ENCODE measurements at regions not wholly inside any gene's neighbourhood (a gene's known extent, or its start where the extent isn't known, plus 50 kb on each side); places are given as distances from the start of the nearest gene placed in this dataset.

GRCh38 chr20:48278961-48279481 is 493.7 kb upstream of the SULF2 start:
- Histone ChIP-seq H3K27me3 (no peaks in the 10 kb centered on the region), H2AFZ (replicated peaks) (no peak overlapping the region), H3K79me2 (ENCODE audit: low read depth) (no peaks in the 10 kb centered on the region), H3K9ac (no peak overlapping the region), H3K4me1 (peaks cover 22% of the 10 kb centered on the region), H3K4me2 (no peak overlapping the region), H3K9me3 (ENCODE audit: low read depth) (no peaks in the 10 kb centered on the region), H4K20me1 (ENCODE audit: low read depth) (no peaks in the 10 kb centered on the region), H3K36me3 (no peaks in the 10 kb centered on the region), H3K27ac (no peak overlapping the region), H3F3A (ENCODE audit: low read depth) (peaks cover 14% of the 10 kb centered on the region), H3K4me3 (no peak overlapping the region)
- no peak overlapping the region for H3K4me3 Mint-ChIP-seq
- peaks cover 4% of the 10 kb centered on the region for H3K9me3 Mint-ChIP-seq
- DNase-seq (ENCODE audit: low spot score), result no peak
- H3K36me3 Mint-ChIP-seq, result no peaks in the 10 kb centered on the region
- peaks cover 6% of the 10 kb centered on the region for H3K27me3 Mint-ChIP-seq (ENCODE audit: insufficient read depth, low read depth)
- H3K4me1 Mint-ChIP-seq, result peaks cover 37% of the 10 kb centered on the region
- H3K27ac Mint-ChIP-seq, result no peak overlapping the region
- TF ChIP-seq EZH2 (IDR thresholded peaks at IDR 0.05) (no peak), EZH2phosphoT487 (IDR thresholded peaks at IDR 0.05) (no peak), CTCF (IDR thresholded peaks at IDR 0.05) (no peak)

GRCh38 chr20:48277266-48277665 is 492.0 kb upstream of the SULF2 start:
- Histone ChIP-seq H3K4me2 (no peak overlapping the region), H3K9ac (no peak overlapping the region), H3K9me3 (ENCODE audit: low read depth) (no peaks in the 10 kb centered on the region), H3K4me3 (no peak overlapping the region), H3K27ac (no peak overlapping the region), H3K36me3 (no peaks in the 10 kb centered on the region), H3F3A (ENCODE audit: low read depth) (peaks cover 14% of the 10 kb centered on the region), H3K4me1 (peaks cover 22% of the 10 kb centered on the region), H4K20me1 (ENCODE audit: low read depth) (no peaks in the 10 kb centered on the region), H2AFZ (replicated peaks) (no peak overlapping the region), H3K79me2 (ENCODE audit: low read depth) (no peaks in the 10 kb centered on the region), H3K27me3 (no peaks in the 10 kb centered on the region)
- Mint-ChIP-seq H3K27ac (no peak overlapping the region), H3K9me3 (no peaks in the 10 kb centered on the region), H3K36me3 (no peaks in the 10 kb centered on the region), H3K27me3 (ENCODE audit: insufficient read depth, low read depth) (peaks cover 3% of the 10 kb centered on the region), H3K4me1 (peaks cover 30% of the 10 kb centered on the region), H3K4me3 (no peak overlapping the region)
- no peak for DNase-seq (ENCODE audit: low spot score)
- no peak for TF ChIP-seq EZH2phosphoT487 (IDR thresholded peaks at IDR 0.05)
- no peak for TF ChIP-seq CTCF (IDR thresholded peaks at IDR 0.05)
- no peak for TF ChIP-seq EZH2 (IDR thresholded peaks at IDR 0.05)

- Mint-ChIP-seq H3K9me3 (no peaks in the 10 kb centered on the region), H3K27ac (peak overlapping the region; percentile 62), H3K27me3 (ENCODE audit: insufficient read depth, low read depth) (peaks cover 2% of the 10 kb centered on the region), H3K36me3 (no peaks in the 10 kb centered on the region), H3K4me3 (no peak overlapping the region), H3K4me1 (peaks cover 24% of the 10 kb centered on the region)
- Histone ChIP-seq H4K20me1 (ENCODE audit: low read depth) (no peaks in the 10 kb centered on the region), H3K4me1 (peaks cover 22% of the 10 kb centered on the region), H3K4me3 (peak overlapping the region; percentile 10), H3K36me3 (no peaks in the 10 kb centered on the region), H3K9ac (no peak overlapping the region), H2AFZ (replicated peaks) (peak overlapping the region; percentile 94), H3K27ac (peak overlapping the region; percentile 53), H3K27me3 (no peaks in the 10 kb centered on the region), H3F3A (ENCODE audit: low read depth) (peaks cover 14% of the 10 kb centered on the region), H3K79me2 (ENCODE audit: low read depth) (no peaks in the 10 kb centered on the region), H3K9me3 (ENCODE audit: low read depth) (no peaks in the 10 kb centered on the region), H3K4me2 (peak overlapping the region; percentile 30)
- DNase-seq (ENCODE audit: low spot score), result no peak
- TF ChIP-seq EZH2phosphoT487 (IDR thresholded peaks at IDR 0.05) (no peak), CTCF (IDR thresholded peaks at IDR 0.05) (no peak), EZH2 (IDR thresholded peaks at IDR 0.05) (no peak)
Observed at GRCh38 chr20:48276021-48276342, 490.7 kb upstream of the SULF2 start.
